ENCODE measurements at regions not wholly inside any gene's neighbourhood (a gene's known extent, or its start where the extent isn't known, plus 50 kb on each side); places are given as distances from the start of the nearest gene placed in this dataset.
"Not testable (repeated sequence)": the region's sequence is repeated elsewhere in the genome, so short reads cannot be mapped to it uniquely, and the experiment has no call there.

DNA sequence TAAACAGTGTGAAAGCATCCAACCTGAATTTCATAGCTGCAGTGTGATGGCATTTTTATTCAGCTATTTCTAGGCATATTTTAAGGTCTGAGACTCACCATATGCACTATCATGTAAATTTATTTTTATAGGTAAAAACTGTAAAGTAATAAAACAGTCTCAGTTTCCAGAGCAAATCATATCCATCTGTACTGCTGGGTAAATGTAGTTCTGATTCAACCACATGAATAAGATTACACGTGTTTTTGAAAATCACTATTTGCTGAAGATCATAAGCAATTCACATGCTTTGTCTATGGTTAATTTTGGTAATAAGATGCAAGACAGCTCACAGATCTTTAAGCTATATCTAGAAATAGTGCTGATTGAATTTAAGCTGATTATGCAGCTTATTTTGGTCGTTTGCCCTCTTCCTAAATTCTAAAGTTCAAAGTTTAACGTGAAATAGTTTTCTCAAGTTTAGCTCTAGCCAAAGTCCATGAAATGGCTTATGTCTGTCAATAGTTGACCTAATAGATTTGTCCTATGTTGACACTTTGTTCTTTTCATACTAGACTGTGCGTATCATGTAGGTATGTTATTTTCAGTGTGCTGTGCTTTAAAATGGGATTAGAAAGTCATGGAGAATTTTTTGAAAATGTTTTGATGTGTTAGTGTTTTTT is 489.0 kb downstream of the USP25 start:
- DNase-seq, result no peak
- no peaks in the 10 kb centered on the region for H3K4me1 Mint-ChIP-seq (ENCODE audit: low read depth in 2 of 2)
- no peak for ATAC-seq (replicated peaks)
- H3K27ac Mint-ChIP-seq, result no peak overlapping the region
- H3K36me3 Mint-ChIP-seq (ENCODE audit: insufficient read depth), result no peaks in the 10 kb centered on the region
- H3K27me3 Mint-ChIP-seq, result no peaks in the 10 kb centered on the region
- H3K4me3 Mint-ChIP-seq, result no peak overlapping the region
- H3K9me3 Mint-ChIP-seq, result no peaks in the 10 kb centered on the region

DNA sequence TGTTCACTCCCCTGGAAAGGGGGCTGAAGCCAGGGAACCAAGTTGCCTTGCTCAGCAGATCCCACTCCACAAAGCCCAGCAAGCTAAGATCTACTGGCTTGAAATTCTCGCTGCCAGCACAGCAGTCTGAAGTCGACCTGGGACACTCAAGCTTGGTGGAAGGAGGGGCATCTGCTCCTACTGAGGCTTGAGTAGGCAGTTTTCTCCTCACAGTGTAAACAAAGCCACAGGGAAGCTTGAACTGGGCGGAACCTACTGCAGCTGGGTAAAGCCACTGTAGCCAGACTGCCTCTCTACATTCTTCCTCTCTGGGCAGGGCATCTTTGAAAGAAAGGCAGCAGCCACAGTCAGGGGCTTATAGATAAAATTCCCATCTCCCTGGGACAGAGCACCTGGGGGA is 495.0 kb downstream of the USP25 start:
- not testable (repeated sequence) for ATAC-seq (replicated peaks); H3K9me3 Mint-ChIP-seq; DNase-seq; H3K4me1 Mint-ChIP-seq (ENCODE audit: low read depth in 2 of 2); H3K27ac Mint-ChIP-seq; H3K4me3 Mint-ChIP-seq; H3K27me3 Mint-ChIP-seq; H3K36me3 Mint-ChIP-seq (ENCODE audit: insufficient read depth)

DNA sequence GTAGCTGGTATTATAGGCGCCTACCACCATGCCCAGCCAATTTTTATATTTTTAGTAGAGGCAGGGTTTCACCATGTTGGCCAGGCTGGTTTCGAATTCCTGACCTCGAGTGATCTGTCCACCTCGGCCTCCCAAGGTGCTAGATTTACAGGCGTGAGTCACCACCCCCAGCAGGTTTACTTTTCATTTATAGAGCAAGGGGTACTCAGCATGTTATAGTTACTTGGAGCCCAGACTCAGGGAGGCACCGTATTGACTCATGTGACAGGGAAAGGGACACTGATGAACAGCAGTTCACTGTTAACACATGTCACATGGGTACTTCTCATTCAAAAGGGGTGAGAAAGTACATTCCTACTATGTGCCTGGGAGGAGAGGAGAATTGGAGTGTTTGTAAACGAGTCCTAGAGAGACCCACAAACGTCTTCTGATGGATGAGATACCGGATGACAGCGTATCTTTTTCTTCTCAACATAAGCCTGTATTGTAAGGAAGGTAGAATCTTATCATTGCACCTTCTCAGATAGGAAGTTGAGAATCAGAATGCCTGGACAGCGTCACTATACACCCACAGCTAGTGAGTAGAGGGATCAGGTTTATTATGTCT is 510.0 kb downstream of the USP25 start:
- no peak overlapping the region for H3K4me3 Mint-ChIP-seq
- no peaks in the 10 kb centered on the region for H3K27me3 Mint-ChIP-seq
- peaks cover 0 to 6% of the 10 kb centered on the region in 2 donors for H3K9me3 Mint-ChIP-seq

DNA sequence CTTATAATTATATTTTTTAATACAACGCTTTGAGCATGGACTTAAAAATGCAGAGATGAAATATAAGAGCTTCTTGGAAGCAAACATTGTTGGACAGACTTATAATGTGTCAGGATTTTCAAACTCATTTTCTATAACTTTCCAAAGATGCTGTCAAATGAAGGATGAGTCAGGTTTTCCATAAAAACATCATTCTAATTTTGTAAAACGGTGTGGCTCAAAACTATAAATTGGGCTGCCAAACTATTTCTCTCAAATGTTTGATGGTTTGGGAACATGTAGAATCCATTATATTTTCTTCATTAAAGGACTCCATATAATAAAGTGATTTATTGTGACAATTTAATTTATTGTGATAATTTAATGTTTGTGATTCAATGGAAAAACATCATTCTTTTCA is 511.2 kb downstream of the USP25 start:
- ATAC-seq (replicated peaks), result no peak
- Mint-ChIP-seq H3K36me3 (ENCODE audit: insufficient read depth) (no peaks in the 10 kb centered on the region), H3K27me3 (no peaks in the 10 kb centered on the region), H3K27ac (no peak overlapping the region), H3K4me3 (no peak overlapping the region), H3K4me1 (ENCODE audit: low read depth in 2 of 2) (no peaks in the 10 kb centered on the region), H3K9me3 (peaks cover 0 to 6% of the 10 kb centered on the region in 2 donors)
- DNase-seq, result no peak

More for the DNA sequence above, 510.0 kb downstream of the USP25 start:
- Mint-ChIP-seq H3K27ac (no peak overlapping the region), H3K4me1 (ENCODE audit: low read depth in 2 of 2) (no peaks in the 10 kb centered on the region), H3K36me3 (ENCODE audit: insufficient read depth) (no peaks in the 10 kb centered on the region)
- no peak for DNase-seq
- ATAC-seq (replicated peaks), result no peak

DNA sequence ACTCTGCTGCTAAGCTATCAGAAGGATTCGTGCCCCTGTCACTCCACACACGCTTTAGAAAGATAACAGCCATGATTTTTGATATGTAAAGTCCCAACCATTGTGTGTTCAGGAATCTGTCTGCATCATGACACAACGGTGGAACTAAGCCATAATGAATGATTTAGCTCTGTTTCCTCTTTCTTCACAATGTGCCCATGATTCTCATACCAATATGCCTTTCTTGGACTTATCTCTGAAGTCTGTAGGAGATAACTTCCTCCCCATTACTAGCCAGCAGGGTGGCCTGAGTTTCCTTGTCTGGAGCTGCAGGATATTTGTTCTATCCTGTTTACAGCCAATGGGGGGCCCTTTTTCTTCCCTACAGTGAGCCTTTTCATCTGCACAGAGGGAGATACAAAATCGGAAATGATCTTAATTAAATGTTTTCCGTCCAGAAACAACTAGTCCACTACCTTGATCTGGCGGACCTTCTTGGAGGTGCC is 511.7 kb downstream of the USP25 start:
- no peaks in the 10 kb centered on the region for H3K27me3 Mint-ChIP-seq
- H3K4me3 Mint-ChIP-seq, result no peak overlapping the region
- no peak for DNase-seq
- H3K27ac Mint-ChIP-seq, result no peak overlapping the region
- H3K36me3 Mint-ChIP-seq (ENCODE audit: insufficient read depth), result no peaks in the 10 kb centered on the region
- H3K9me3 Mint-ChIP-seq, result peaks cover 0 to 6% of the 10 kb centered on the region in 2 donors
- no peak for ATAC-seq (replicated peaks)
- no peaks in the 10 kb centered on the region for H3K4me1 Mint-ChIP-seq (ENCODE audit: low read depth in 2 of 2)

DNA sequence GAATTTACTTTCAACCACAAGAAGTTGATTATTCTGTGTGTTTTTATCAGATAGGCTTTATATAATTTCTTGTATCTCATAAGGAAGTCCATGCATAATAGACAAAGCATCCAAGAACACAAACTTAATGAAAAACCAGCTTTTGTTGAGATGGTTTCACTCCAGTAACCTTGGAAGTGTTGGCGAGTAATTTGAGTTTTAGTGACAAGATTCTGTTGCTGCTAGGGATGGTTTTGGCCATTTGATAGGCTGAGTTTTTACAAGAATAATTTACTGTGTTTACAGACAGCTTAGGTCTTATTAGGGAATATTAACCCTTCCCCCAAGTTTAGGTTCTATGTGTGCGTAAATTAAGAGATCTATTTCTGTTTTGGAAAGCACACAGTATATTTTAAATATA is 513.6 kb downstream of the USP25 start:
- H3K4me3 Mint-ChIP-seq, result no peak overlapping the region

DNA sequence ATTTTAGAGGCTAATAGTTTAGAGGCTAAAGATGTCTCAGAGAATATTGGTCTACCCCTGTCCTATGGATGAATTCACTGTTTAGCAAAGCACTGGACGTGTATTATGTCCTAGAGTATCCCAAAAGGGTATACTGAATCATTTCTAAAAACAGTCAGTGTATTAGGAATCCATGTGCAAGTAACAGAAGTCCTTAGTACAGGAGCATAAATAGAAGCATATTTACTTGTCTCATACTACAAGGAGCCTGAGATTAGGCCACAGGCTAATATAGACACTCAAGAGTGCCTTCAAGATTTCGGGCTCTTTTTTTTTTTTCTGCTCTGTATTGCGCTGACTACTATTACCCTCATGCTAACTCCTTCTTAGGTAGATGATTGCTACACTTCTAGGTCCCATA is 518.9 kb downstream of the USP25 start:
- Mint-ChIP-seq H3K27ac (no peak overlapping the region), H3K27me3 (no peaks in the 10 kb centered on the region), H3K9me3 (peaks cover 0 to 2% of the 10 kb centered on the region in 2 donors), H3K36me3 (ENCODE audit: insufficient read depth) (no peaks in the 10 kb centered on the region), H3K4me1 (ENCODE audit: low read depth in 2 of 2) (no peaks in the 10 kb centered on the region), H3K4me3 (no peak overlapping the region)
- no peak for ATAC-seq (replicated peaks)
- no peak for DNase-seq

More for the DNA sequence above, 513.6 kb downstream of the USP25 start:
- Mint-ChIP-seq H3K27ac (no peak overlapping the region), H3K27me3 (no peaks in the 10 kb centered on the region), H3K9me3 (peaks cover 0 to 6% of the 10 kb centered on the region in 2 donors), H3K36me3 (ENCODE audit: insufficient read depth) (no peaks in the 10 kb centered on the region), H3K4me1 (ENCODE audit: low read depth in 2 of 2) (no peaks in the 10 kb centered on the region)
- DNase-seq (no peak), ATAC-seq (replicated peaks) (no peak)

DNA sequence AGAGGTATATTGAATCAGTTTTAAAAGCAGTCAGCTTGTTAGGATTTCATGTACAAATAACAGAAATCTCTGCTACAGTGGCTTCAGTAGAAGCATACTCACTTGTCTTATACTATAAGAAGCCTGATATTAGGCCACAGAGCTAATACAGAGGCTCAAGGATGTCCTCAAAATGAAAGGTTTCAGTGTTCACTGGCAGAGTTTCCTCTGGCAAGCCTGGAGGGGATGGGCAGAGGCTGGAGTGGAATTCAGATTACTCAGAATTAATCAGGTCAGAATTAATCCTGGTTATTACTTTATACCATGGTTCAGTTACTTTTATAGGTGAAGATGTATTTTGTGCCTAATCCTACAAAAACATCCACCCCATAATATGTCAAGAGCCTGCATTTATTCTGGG is 520.5 kb downstream of the USP25 start:
- no peak overlapping the region for H3K27ac Mint-ChIP-seq
- peaks cover 0 to 2% of the 10 kb centered on the region in 2 donors for H3K9me3 Mint-ChIP-seq
- ATAC-seq (replicated peaks), result no peak

DNA sequence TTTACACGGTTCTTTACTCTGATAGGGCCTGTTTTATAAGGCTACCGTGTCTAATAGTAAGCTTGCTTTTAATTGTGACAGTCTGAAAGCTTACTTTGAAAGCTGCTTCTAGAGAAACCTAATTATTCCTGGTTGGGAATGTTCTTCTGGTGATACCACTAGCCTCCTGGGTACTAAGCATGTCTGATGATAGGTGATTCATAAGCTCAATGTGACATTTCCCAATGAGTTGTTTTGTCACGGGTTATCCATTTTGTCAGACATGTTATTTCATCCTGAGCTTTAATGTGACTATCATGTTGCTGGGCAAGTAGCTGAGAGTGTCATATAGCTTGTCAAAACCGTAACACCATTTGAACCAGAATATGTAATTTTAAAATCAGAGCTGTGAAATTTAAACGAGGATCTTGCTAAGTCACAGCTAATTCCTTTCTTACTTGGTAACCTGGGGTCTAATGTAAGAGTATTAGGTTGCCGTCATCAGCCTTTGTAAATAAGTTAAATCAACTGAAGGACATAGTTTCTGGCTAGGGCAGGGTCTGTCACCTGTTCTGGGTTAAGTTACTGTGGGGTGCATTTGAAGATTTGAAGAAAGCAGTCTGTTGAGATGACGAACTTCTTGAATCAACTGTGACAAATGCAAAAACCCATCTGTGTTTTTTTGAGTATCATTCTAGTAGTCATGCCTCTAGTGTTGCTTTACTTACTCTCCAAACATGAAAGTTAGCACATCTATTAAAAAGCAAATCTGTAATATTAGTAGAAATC is 529.2 kb downstream of the USP25 start:
- Mint-ChIP-seq H3K4me1 (ENCODE audit: low read depth in 2 of 2) (no peaks in the 10 kb centered on the region), H3K27ac (no peak overlapping the region), H3K4me3 (no peak overlapping the region), H3K36me3 (ENCODE audit: insufficient read depth) (no peaks in the 10 kb centered on the region), H3K9me3 (no peaks in the 10 kb centered on the region), H3K27me3 (no peaks in the 10 kb centered on the region)
- ATAC-seq (replicated peaks) (no peak), DNase-seq (no peak)

More for the DNA sequence above, 520.5 kb downstream of the USP25 start:
- Mint-ChIP-seq H3K36me3 (ENCODE audit: insufficient read depth) (no peaks in the 10 kb centered on the region), H3K4me1 (ENCODE audit: low read depth in 2 of 2) (no peaks in the 10 kb centered on the region), H3K27me3 (no peaks in the 10 kb centered on the region), H3K4me3 (no peak overlapping the region)
- DNase-seq, result no peak

DNA sequence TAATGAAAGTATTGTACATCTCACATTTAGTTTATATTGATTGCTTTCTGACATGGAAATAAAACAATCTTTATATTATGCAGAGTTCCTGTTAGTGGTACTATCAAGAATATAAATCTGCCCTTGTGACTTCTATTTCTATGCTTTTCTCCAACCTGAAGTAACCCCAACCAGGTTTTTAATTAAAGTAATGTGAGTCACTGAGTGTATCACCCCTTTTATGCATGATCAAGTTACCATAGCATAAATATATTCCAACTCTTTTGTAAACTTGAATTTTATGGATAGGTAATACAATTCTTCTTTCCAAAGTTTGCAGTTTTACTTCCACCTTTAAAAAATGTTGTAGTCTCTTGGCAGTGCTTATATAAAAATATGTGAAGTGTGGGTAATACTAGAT is 532.3 kb downstream of the USP25 start:
- no peaks in the 10 kb centered on the region for H3K27me3 Mint-ChIP-seq
- H3K9me3 Mint-ChIP-seq, result no peaks in the 10 kb centered on the region
- no peaks in the 10 kb centered on the region for H3K36me3 Mint-ChIP-seq (ENCODE audit: insufficient read depth)
- no peak overlapping the region for H3K4me3 Mint-ChIP-seq
- no peak for DNase-seq
- no peak for ATAC-seq (replicated peaks)
- H3K4me1 Mint-ChIP-seq (ENCODE audit: low read depth in 2 of 2), result no peaks in the 10 kb centered on the region
- H3K27ac Mint-ChIP-seq, result no peak overlapping the region

DNA sequence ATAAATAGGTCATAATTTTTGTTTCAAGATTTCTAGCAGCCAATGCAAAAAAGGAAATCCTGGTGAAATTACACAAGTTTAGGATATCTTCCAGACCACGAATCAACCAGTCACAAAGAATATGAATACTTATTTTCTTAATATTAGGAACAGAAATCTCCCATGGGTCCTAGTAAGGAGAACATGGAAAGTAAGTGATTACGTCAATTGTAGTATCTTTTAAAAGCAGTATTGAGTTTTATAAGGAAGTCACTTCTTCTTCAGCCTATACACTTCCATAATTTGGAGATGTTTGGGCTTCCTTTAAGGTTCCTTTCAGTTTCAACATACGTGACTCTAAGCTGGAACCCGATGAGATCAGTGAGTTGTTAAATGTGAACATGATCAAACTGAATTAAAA is 534.5 kb downstream of the USP25 start:
- H3K4me1 Mint-ChIP-seq (ENCODE audit: low read depth in 2 of 2), result no peaks in the 10 kb centered on the region
- no peak for DNase-seq
- no peaks in the 10 kb centered on the region for H3K36me3 Mint-ChIP-seq (ENCODE audit: insufficient read depth)
- H3K4me3 Mint-ChIP-seq, result no peak overlapping the region
- no peak for ATAC-seq (replicated peaks)
- no peaks in the 10 kb centered on the region for H3K27me3 Mint-ChIP-seq
- no peaks in the 10 kb centered on the region for H3K9me3 Mint-ChIP-seq
- H3K27ac Mint-ChIP-seq, result no peak overlapping the region

DNA sequence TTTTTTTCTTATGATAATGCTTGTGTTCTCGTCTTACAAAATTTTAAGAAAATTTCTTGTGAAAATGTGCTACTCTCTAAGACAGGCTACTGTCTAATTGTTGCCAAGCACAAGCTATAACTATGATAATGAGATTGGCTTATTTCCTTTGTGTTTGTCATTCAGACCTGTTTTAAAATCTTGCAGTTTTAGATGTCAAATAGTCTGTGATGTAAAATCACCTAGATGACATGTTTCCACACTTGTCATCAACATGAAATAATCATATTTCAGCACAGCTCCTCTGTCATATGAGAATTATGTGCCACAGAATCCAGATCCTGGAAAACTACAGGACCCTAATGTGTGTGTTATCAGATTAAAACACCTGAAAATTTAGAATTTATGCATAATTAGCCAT is 539.7 kb downstream of the USP25 start:
- no peaks in the 10 kb centered on the region for H3K4me1 Mint-ChIP-seq (ENCODE audit: low read depth in 2 of 2)
- H3K9me3 Mint-ChIP-seq, result no peaks in the 10 kb centered on the region
- DNase-seq, result no peak
- no peak overlapping the region for H3K4me3 Mint-ChIP-seq
- H3K36me3 Mint-ChIP-seq (ENCODE audit: insufficient read depth), result no peaks in the 10 kb centered on the region
- H3K27ac Mint-ChIP-seq, result no peak overlapping the region
- no peaks in the 10 kb centered on the region for H3K27me3 Mint-ChIP-seq
- ATAC-seq (replicated peaks), result no peak

DNA sequence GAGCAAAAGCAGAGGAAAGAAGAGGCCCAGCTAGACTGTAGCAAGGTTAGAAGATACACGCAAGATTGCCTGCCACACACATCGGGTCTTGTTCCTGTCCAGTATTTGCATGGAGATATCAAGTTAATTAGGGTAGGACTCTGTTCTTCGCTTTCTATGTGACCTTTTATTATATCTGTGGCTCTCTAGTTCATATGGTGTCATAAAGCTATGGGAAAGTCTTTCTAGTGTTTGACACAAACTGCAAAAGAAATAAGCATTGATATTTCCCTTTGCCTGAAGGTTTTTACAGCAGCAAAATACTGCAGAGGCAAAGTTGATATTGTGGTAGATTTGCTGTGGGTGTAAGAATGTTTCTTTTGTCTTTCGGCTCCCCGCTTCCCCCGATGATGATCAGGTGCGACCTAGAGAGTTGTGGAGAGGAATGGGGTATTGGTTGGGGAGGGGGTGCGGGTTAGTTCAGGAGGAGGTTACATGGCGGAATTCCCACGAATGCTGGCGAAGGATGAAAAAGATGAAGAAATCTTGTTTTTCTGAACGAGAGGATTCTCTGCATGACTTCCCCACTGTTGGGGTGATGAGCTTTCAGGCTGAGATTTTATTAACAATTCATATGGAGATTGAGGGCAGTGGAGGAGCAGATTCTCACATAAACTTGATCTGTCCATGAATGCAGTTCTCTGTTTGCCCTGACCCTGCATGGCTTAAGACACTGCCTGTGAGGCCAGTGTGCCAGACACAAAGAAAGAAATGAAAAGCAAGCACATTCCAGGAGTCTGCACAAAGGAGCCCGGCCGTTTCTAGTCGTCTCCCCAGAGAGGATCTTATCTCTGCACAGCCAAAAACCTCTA is 550.2 kb downstream of the USP25 start:
- peaks cover 0 to 5% of the 10 kb centered on the region in 2 donors for H3K9me3 Mint-ChIP-seq
- DNase-seq, result no peak
- H3K36me3 Mint-ChIP-seq (ENCODE audit: insufficient read depth), result no peaks in the 10 kb centered on the region
- H3K4me1 Mint-ChIP-seq (ENCODE audit: low read depth in 2 of 2), result no peaks in the 10 kb centered on the region
- no peak overlapping the region for H3K4me3 Mint-ChIP-seq
- no peak for ATAC-seq (replicated peaks)
- no peak overlapping the region for H3K27ac Mint-ChIP-seq
- no peaks in the 10 kb centered on the region for H3K27me3 Mint-ChIP-seq

All from effector memory CD8-positive, alpha-beta T cell (primary cell).